Osteoblast (primary cell): ENCODE measurements at regions not wholly inside any gene's neighbourhood (a gene's known extent, or its start where the extent isn't known, plus 50 kb on each side); places are given as distances from the start of the nearest gene placed in this dataset.

Experiments used
- DNase-seq: peaks from one replicate; pipeline ENCODE4 v3.0.0; 2011; ENCODE audit warnings: low spot score, mixed read lengths; ENCODE audit not compliant: insufficient read length; ENCODE audit errors: missing footprints
- H2AFZ ChIP-seq: 2 replicates; pipeline ENCODE4 v1.6.0; 2011; ENCODE audit warnings: mild to moderate bottlenecking, low read length
- H3K27ac ChIP-seq: 2 replicates; pipeline ENCODE4 v1.5.1; 2011; ENCODE audit warnings: mild to moderate bottlenecking, low read depth, low read length, moderate library complexity
- H3K27me3 ChIP-seq: 2 replicates; pipeline ENCODE4 v1.6.0; 2012; ENCODE audit warnings: mild to moderate bottlenecking, control low read depth, inconsistent platforms, low read length, moderate library complexity; ENCODE audit not compliant: insufficient read depth
- H3K36me3 ChIP-seq: 2 replicates; pipeline ENCODE4 v1.5.1; 2011; ENCODE audit warnings: mild to moderate bottlenecking, low read length, control low read depth, moderate library complexity; ENCODE audit not compliant: insufficient read depth
- H3K4me1 ChIP-seq: 2 replicates; pipeline ENCODE4 v1.5.1; 2011; ENCODE audit warnings: mild to moderate bottlenecking, low read length, control low read depth, moderate library complexity; ENCODE audit not compliant: insufficient read depth
- H3K4me2 ChIP-seq: 2 replicates; pipeline ENCODE4 v1.6.0; 2011; ENCODE audit warnings: mild to moderate bottlenecking, low read length; ENCODE audit not compliant: insufficient read depth
- H3K4me3 ChIP-seq: fragments of 200-600 bp; sonication (generic); 3 replicates; pipeline ENCODE4 v1.5.1; 2012; ENCODE audit warnings: mild to moderate bottlenecking, low read length, inconsistent platforms; ENCODE audit not compliant: insufficient read depth
- H3K79me2 ChIP-seq: 2 replicates; pipeline ENCODE4 v1.6.0; 2012; ENCODE audit warnings: mild to moderate bottlenecking, low read length, control low read depth, inconsistent platforms; ENCODE audit not compliant: insufficient read depth
- H3K9me3 ChIP-seq: 2 replicates; pipeline ENCODE4 v1.5.1; 2011; ENCODE audit warnings: low read depth, low read length, control low read depth
- H4K20me1 ChIP-seq: 2 replicates; pipeline ENCODE4 v1.6.0; 2012; ENCODE audit warnings: mild to moderate bottlenecking, low read length, control low read depth; ENCODE audit not compliant: insufficient read depth
- TF ChIP-seq, protein P1 (sequence below): IDR thresholded peaks from 2 replicates; pipeline ENCODE4 v1.5.1; 2011; ENCODE audit warnings: mild to moderate bottlenecking, low read depth, low read length, moderate library complexity; ENCODE audit errors: extremely low read depth

DNA sequence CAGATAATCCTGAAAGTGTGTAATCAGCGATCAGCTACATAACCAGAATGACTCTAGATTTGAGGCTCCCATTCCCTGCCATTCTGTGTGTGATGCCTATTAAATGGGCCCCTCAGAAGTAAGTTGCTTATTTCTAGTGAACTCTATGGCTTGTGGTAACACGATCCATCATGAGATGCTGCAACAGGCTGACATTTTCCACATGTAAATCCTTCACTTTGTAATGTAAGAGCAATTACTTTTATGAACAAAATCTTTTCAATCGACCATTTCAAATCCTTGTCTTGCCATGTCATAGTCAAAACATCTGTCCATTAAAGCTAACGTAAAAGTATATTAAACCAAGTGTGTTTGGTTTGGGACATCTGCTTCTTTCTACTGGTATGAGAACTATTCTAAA, 175.9 kb upstream of the ETAA1 start:
- no peak overlapping the region for H3K27ac ChIP-seq
- no peak for DNase-seq

DNA sequence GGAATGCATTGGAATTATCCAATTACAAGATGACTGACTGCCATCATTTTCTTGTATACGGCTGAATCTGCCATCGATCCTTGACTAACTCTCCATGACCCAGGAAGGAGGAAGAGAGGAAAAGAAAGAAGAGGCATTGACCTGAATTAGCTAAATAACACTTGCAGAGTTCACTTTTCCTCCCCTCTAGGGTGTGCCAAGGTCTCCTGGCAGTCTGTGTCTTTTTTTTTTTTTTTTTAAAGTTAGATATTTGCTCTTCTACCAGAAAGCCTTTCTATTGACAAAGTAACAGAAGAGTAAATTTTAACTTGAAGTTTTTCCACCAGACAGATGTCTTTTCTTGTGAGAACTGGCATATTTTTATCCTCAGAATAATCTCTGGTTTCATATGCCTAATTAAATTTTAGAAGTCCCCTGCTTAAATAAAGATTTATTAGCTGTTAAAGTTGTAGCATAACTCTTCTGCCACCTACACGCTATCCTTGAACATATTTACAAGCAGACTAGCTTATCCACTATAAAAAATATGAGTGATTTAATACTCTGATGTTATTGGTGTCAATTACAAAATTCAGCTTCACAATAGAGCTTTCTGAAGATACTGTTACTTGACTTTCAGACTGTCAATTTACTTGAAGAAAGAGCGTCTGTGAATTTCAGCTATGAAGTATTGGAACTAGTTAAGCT, 171.7 kb upstream of the ETAA1 start:
- DNase-seq = no peak
- Histone ChIP-seq H3K27me3 (no peaks in the 10 kb centered on the region), H4K20me1 (no peaks in the 10 kb centered on the region), H2AFZ (no peak overlapping the region), H3K4me2 (no peak overlapping the region), H3K79me2 (no peaks in the 10 kb centered on the region), H3K4me1 (no peaks in the 10 kb centered on the region), H3K4me3 (no peak overlapping the region), H3K27ac (no peak overlapping the region), H3K36me3 (no peaks in the 10 kb centered on the region), H3K9me3 (no peaks in the 10 kb centered on the region)
- TF ChIP-seq, protein P1, sequence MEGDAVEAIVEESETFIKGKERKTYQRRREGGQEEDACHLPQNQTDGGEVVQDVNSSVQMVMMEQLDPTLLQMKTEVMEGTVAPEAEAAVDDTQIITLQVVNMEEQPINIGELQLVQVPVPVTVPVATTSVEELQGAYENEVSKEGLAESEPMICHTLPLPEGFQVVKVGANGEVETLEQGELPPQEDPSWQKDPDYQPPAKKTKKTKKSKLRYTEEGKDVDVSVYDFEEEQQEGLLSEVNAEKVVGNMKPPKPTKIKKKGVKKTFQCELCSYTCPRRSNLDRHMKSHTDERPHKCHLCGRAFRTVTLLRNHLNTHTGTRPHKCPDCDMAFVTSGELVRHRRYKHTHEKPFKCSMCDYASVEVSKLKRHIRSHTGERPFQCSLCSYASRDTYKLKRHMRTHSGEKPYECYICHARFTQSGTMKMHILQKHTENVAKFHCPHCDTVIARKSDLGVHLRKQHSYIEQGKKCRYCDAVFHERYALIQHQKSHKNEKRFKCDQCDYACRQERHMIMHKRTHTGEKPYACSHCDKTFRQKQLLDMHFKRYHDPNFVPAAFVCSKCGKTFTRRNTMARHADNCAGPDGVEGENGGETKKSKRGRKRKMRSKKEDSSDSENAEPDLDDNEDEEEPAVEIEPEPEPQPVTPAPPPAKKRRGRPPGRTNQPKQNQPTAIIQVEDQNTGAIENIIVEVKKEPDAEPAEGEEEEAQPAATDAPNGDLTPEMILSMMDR = no peak

More for the DNA sequence above, 175.9 kb upstream of the ETAA1 start:
- Histone ChIP-seq H2AFZ (no peak overlapping the region), H3K79me2 (no peaks in the 10 kb centered on the region), H4K20me1 (no peaks in the 10 kb centered on the region), H3K4me1 (no peaks in the 10 kb centered on the region), H3K4me3 (no peak overlapping the region), H3K27me3 (no peaks in the 10 kb centered on the region), H3K36me3 (no peaks in the 10 kb centered on the region), H3K9me3 (no peaks in the 10 kb centered on the region), H3K4me2 (no peak overlapping the region)
- TF ChIP-seq, protein P1 = no peak

DNA sequence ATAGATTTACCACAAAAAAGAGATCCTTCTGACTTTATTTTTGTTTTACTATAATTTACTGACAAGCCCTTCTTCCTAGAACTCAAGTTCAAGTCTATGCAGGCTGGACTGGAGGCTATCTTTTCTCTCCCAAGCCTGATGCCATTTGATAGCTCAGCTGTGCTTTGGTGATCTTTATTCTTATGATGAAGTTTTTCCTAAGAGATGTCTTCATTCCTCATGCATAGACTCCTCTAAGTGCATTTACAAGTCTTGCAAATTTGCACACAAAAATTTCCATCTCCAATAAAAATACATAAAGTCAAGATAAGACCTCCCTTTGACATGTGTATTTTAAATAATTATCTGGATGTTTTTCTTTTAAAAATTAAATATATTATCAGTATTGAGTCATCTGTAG, 167.4 kb upstream of the ETAA1 start:
- no peaks in the 10 kb centered on the region for H3K27me3 ChIP-seq
- no peak overlapping the region for H3K27ac ChIP-seq
- H3K79me2 ChIP-seq = no peaks in the 10 kb centered on the region
- H3K9me3 ChIP-seq = no peaks in the 10 kb centered on the region
- no peak overlapping the region for H2AFZ ChIP-seq
- H4K20me1 ChIP-seq = no peaks in the 10 kb centered on the region
- H3K4me2 ChIP-seq = no peak overlapping the region
- H3K4me1 ChIP-seq = no peaks in the 10 kb centered on the region
- TF ChIP-seq, protein P1 = no peak
- no peak overlapping the region for H3K4me3 ChIP-seq
- DNase-seq = no peak
- no peaks in the 10 kb centered on the region for H3K36me3 ChIP-seq

DNA sequence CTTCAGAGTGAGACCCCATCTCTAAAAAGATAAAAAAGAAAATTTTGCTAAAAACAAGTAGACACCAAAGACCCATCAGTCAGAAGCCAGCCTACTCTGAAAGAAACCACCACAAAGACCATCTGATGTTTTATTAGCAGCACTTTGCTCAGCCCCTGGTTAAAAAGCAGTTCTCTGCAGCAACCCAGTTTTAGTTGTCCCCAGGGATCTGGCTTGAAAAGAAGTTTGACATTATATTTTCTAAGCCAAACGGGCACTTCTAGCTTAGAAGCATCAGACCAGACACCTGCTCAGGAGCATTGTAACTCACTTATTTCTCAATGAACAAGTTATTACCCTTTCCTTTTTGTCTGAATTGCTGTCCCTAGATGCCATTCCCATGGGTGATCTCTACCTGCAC, 164.2 kb upstream of the ETAA1 start:
- Histone ChIP-seq H3K4me3 (no peak overlapping the region), H3K4me1 (no peaks in the 10 kb centered on the region), H4K20me1 (no peaks in the 10 kb centered on the region), H3K9me3 (no peaks in the 10 kb centered on the region), H3K4me2 (no peak overlapping the region), H3K79me2 (no peaks in the 10 kb centered on the region), H3K36me3 (no peaks in the 10 kb centered on the region), H3K27me3 (no peaks in the 10 kb centered on the region), H2AFZ (no peak overlapping the region), H3K27ac (no peak overlapping the region)
- TF ChIP-seq, protein P1 = no peak
- DNase-seq = no peak
